ENCODE measurements at regions not wholly inside any gene's neighbourhood (a gene's known extent, or its start where the extent isn't known, plus 50 kb on each side); places are given as distances from the start of the nearest gene placed in this dataset.
"Not testable (repeated sequence)": the region's sequence is repeated elsewhere in the genome, so short reads cannot be mapped to it uniquely, and the experiment has no call there.

DNA sequence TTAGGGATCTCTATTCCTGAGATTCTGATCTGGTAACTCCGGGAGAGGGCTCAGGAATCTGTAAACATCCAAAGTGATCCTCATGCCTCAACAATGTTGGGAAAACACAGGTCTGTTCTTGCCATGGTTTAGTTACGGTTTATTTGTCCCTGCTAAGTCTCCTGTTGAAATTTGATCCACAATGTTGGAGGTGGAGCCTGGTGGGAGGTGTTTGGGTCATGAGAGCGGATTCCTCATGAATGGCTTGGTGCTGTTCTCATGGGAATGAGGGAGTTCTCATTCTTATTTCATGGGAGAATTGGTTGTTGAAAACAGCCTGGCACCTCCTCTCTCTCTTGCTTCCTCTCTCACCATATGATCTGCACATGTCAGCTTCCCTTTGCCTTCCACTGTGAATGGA, 608.6 kb upstream of the GOT2 start:
- no peak for DNase-seq

DNA sequence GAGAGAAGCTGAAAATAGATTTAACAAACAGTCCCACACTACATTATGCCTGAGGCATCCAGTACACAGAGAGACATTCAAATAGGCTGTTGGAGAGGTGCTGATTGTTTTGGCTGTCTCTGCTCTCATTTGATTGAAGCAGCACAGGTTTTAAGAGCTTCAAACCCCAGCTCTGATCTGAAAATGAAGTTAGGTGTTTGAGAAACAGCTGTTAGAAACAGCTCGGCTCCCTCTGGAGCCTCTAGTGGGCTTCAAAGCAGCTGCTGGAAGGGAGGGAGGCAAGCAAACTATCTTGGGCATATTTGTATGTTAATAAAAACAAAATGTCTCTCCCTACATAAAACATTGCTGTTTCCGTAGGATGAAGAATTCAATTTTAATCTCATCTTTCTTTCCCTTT, 607.3 kb upstream of the GOT2 start:
- DNase-seq: no peak

GRCh38 chr16:59339871-59340270, 605.8 kb upstream of the GOT2 start:
- DNase-seq: no peak

- no peak for DNase-seq
Observed at GRCh38 chr16:59336136-59336695, 602.1 kb upstream of the GOT2 start.

DNA sequence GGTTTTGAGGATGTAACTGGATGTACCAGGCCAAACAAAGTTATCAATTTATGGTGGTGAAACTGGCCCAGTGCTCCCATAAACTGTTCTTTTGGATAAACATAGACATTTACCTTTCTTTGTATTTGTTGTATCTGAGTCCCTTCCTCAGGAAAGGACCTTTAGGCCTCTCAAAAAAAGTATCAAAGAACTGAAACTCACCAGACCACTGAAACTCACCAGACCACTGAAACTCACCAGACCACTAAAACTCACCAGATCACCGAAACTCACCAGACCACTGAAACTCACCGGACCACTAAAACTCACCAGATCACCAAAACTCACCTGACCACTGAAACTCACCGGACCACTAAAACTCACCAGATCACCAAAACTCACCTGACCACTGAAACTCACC, 597.6 kb upstream of the GOT2 start:
- DNase-seq: not testable (repeated sequence)

DNA sequence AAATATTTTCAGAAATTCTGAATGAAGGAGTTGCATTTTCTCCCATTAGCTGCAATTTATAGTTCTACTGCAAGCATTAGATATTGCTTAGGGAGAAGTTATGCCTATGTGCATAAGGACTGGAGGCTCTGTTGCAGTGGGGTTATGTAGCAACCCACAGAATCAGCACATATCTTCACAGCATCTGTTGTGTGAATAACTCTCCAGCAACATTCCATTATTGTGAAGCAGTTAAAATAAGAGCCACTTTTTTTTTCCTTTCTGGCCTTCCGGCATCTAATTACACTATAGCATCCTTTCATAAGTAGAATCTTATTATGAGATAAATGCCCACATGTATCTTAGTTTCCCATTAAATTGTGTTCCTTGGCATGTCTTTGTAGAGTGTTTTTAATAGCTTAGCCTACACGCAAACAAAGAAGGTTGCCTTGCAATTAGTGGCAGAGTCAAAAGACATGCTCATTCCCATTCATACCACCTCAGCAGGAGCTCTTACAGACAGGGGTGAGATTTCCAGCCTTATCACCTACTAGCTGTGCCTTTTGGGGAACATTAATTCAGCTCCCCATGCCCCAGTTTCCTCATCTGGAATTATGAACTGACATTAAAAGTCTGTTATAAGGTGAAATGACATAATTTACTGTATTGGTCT, 596.0 kb upstream of the GOT2 start:
- DNase-seq: no peak

DNA sequence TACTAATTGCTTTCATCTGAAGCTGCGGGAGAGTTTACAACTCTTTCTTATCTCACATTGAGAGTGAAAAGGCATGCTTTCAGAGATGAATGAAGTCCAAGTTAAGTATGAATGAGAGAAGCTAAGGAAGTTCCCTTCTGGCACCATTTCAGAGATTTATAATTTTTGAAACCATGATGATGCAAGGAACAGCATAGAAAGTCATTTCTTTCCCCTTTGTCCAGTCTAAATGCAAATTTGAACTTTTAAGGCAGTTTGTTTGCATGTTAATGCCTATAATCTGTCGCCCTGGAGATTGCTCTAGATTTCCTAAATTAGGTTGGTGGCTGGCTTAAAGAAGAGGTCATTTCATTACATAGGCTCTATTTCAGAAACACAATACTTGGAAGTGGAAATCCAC, 594.8 kb upstream of the GOT2 start:
- no peak for DNase-seq

GRCh38 chr16:59327894-59328293, 593.8 kb upstream of the GOT2 start:
- DNase-seq: no peak

DNA sequence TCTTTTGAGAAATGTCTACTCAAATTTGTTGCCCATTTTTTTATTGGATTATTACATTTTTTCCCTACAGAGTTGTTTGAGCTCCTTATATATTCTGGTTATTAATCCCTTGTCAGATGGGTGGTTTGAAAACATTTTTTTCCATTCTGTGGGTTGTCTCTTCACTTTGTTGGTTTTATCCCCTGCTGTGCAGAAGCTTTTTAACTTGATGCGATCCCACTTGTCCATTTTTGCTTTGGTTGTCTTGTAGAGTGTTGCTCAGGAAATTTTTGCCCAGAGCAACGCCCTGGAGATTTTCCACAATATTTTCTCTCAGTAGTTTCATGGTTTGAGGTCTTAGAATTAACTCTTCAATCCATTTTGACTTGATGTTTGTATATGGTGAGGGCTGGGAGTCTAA, 592.8 kb upstream of the GOT2 start:
- no peak for DNase-seq

DNA sequence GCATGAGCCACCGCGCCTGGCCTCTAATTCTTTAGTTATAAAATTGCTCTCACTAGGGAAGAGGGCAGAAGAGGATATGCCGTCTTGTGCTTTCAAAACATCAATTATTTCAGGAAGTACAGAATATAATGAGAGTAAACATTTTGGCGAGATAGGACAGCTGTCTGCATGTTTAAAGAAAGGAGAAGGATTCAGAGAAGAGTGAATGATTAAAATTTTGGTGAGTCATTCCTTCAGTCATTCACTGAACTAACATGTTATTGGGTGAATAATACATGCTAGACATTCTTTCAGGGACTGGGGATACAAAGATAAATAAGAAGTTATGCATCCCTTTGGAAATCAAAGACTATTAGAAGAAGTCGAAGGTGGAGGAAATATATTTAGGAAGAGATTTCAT, 590.3 kb upstream of the GOT2 start:
- no peak for DNase-seq

- no peak for DNase-seq
Observed at GRCh38 chr16:59320657-59321056, 586.5 kb upstream of the GOT2 start.

- no peak for DNase-seq
Observed at GRCh38 chr16:59319871-59320270, 585.8 kb upstream of the GOT2 start.

GRCh38 chr16:59305850-59306249, 571.7 kb upstream of the GOT2 start:
- no peak for DNase-seq

DNA sequence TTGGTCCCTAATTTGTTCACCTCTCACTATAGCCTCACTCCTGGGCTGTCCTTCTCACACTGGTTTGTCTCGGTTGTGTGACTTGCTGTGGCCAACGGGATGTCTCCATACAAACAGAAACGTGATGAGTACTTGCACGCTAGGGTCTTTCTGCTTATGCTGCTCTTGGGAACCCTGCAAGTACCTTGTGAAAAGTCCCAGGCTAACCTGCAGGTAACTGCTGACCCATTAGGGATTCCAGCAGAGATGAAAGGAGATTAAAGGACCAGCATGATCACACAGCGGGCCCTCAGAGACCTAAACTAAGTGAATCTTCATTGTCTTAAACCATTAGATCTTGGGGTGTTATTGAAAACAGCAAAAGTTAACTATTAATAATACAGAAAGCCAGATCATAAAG, 562.8 kb upstream of the GOT2 start:
- no peak for DNase-seq

DNA sequence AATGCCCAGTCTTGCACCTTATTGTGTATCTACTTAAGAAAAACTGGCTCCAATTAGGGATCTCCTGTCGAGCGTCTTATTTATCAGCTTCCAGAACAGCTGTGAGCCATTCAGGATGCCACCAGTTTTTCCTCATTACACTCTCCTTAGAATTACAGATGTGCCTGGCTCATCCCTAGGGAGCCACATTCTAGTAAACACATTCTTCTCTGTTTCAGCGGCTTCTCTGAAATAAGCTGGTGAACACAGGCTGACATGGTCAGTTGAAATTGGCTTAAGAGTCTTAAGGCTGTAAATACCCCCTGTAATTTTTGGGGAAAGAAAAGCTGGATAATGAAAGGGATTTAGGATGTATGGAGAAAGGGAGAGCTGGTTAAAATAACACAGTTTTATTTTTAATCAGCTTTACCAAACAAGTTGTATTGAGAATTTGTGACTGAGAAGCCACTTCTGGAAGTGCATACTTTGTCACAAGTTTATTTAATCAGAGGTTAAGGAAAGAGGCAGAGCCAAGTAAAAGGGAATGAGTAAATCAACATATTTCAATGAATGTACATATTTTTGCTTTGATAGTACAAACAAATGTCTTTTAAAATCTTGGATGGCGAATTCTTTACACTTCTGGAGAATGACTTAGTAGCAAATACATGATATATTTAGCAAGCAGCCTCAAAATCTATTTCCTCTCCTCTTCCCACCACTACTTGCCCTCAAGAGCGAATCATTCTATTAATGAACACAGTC, 562.0 kb upstream of the GOT2 start:
- DNase-seq: no peak

DNA sequence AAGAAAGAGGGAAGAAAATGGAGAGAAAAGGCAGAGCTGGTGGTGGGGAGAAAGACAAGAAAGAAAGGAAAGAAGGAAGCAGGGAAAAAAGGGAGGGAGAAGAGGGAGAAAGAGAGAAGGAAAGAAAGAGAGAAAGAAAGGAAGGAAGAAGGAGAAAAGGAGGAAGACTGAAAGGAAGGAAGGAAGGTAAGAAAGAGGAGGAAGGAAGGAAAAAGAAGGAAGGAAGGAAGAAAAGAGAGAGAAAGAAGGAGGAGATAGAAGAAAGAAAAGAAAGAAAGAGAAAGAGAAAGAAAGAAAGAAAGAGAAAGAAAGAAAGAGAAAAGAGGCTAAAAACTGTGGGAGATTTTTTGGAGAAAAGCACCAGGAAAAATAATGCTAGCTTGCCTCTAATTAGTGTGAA, 561.4 kb upstream of the GOT2 start:
- DNase-seq: no peak

DNA sequence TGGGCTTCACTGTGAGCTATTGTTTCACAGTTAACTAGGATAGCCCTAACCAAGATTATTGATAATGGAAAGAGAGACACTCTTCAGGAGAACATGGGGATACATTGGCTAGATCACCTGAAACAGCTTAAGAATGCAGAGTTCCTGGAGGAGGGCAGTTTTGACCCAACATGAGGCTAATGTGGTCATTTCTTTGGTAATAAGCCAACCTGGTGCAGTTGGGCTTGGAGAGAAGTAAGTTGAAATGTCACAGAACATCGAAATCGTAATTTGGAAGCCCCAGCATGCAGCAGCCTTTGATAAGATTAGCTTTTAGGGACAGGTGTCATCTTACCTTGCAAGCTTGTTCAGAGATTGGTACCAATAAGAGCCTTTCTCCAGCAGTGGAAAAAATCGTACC, 556.6 kb upstream of the GOT2 start:
- DNase-seq: no peak

GRCh38 chr16:59289151-59289550, 555.0 kb upstream of the GOT2 start:
- no peak for DNase-seq

- no peak for DNase-seq
Observed at GRCh38 chr16:59274141-59274540, 540.0 kb upstream of the GOT2 start.

- DNase-seq: no peak
Observed at GRCh38 chr16:59263955-59264354, 529.8 kb upstream of the GOT2 start.

GRCh38 chr16:59260892-59261291, 526.8 kb upstream of the GOT2 start:
- DNase-seq: no peak

GRCh38 chr16:59259950-59260319, 525.8 kb upstream of the GOT2 start:
- DNase-seq: no peak

GRCh38 chr16:59259074-59259949, 525.2 kb upstream of the GOT2 start:
- DNase-seq: no peak

DNA sequence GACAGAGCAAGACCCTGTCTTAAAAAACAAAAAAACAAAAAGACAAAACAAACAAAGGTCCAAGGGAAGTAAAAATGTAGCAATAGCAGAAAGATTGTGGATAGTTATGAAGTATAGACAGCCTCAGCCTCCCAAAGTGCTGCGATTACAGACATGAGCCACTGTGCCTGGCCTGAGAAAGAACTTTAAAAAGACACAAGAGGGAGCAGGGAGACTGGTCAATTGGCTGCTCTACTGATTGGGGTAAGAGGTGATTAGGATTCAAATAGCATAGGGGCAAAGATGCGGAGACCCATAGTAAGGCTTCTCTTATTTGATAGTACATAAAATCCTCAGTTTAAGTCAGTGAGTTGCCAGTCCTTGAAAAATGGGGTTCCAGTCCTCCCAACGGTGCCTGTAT, 518.2 kb upstream of the GOT2 start:
- DNase-seq: no peak

All from activated CD8-positive, alpha-beta memory T cell treated with anti-CD3 and anti-CD28 coated beads, Interleukin-2, amount 50 U/mL, for 48 hours (primary cell).